ENCODE measurements at regions not wholly inside any gene's neighbourhood (a gene's known extent, or its start where the extent isn't known, plus 50 kb on each side); places are given as distances from the start of the nearest gene placed in this dataset.

GRCh38 chr2:100655936-100656534 is 93.2 kb downstream of the PDCL3 start:
- no peak for ATAC-seq
- no peak for DNase-seq
- intact Hi-C loops (cut with micrococcal nuclease), result no loop called here

- ATAC-seq (no peak), DNase-seq (no peak)
- intact Hi-C loops (cut with micrococcal nuclease), result no loop called here
Measured at GRCh38 chr2:100658017-100658416, 95.2 kb downstream of the PDCL3 start.

- DNase-seq (no peak), ATAC-seq (no peak)
- intact Hi-C loops (cut with micrococcal nuclease), result no loop called here
Measured at GRCh38 chr2:100660851-100661584, 98.2 kb downstream of the PDCL3 start.

GRCh38 chr2:100662866-100663265 is 100.1 kb downstream of the PDCL3 start:
- ATAC-seq (no peak), DNase-seq (no peak)
- intact Hi-C loops (cut with micrococcal nuclease), result no loop called here

- ATAC-seq (no peak), DNase-seq (no peak)
- intact Hi-C loops (cut with micrococcal nuclease), result no loop called here
Measured at GRCh38 chr2:100664021-100664755, 101.4 kb downstream of the PDCL3 start.

- intact Hi-C loops (cut with micrococcal nuclease), result no loop called here
- DNase-seq (no peak), ATAC-seq (no peak)
Measured at GRCh38 chr2:100664756-100665101, 101.9 kb downstream of the PDCL3 start.

GRCh38 chr2:100666996-100667395 is 104.2 kb downstream of the PDCL3 start:
- ATAC-seq (no peak), DNase-seq (no peak)
- intact Hi-C loops (cut with micrococcal nuclease), result no loop called here

- DNase-seq (no peak), ATAC-seq (no peak)
- intact Hi-C loops (cut with micrococcal nuclease), result no loop called here
Measured at GRCh38 chr2:100667801-100668200, 105.0 kb downstream of the PDCL3 start.

GRCh38 chr2:100670232-100670631 is 107.4 kb downstream of the PDCL3 start:
- no peak for ATAC-seq
- intact Hi-C loops (cut with micrococcal nuclease), result no loop called here

GRCh38 chr2:100673115-100673514 is 110.3 kb downstream of the PDCL3 start:
- ATAC-seq (no peak), DNase-seq (no peak)
- intact Hi-C loops (cut with micrococcal nuclease), result no loop called here

More at GRCh38 chr2:100670232-100670631, 107.4 kb downstream of the PDCL3 start:
- no peak for DNase-seq

- ATAC-seq, result peak; percentile 92
- peak; percentile 44 for DNase-seq
- intact Hi-C loops (cut with micrococcal nuclease), result no loop called here
Measured at GRCh38 chr2:100673691-100674485, 111.1 kb downstream of the PDCL3 start.

- intact Hi-C loops (cut with micrococcal nuclease), result no loop called here
- ATAC-seq (no peak), DNase-seq (no peak)
Measured at GRCh38 chr2:100674666-100675065, 111.9 kb downstream of the PDCL3 start.

- DNase-seq, result no peak
- intact Hi-C loops (cut with micrococcal nuclease), result no loop called here
- ATAC-seq, result no peak
Measured at GRCh38 chr2:100675373-100675772, 112.6 kb downstream of the PDCL3 start.

- ATAC-seq (no peak), DNase-seq (no peak)
- intact Hi-C loops (cut with micrococcal nuclease), result no loop called here
Measured at GRCh38 chr2:100675855-100676254, 113.1 kb downstream of the PDCL3 start.

GRCh38 chr2:100676346-100676745 is 113.6 kb downstream of the PDCL3 start:
- intact Hi-C loops (cut with micrococcal nuclease), result no loop called here
- DNase-seq (no peak), ATAC-seq (no peak)

GRCh38 chr2:100677611-100678185 is 114.9 kb downstream of the PDCL3 start:
- intact Hi-C loops (cut with micrococcal nuclease), result no loop called here
- ATAC-seq (no peak), DNase-seq (no peak)

- intact Hi-C loops (cut with micrococcal nuclease), result no loop called here
- DNase-seq, result no peak
Measured at GRCh38 chr2:100679211-100679610, 116.4 kb downstream of the PDCL3 start.

GRCh38 chr2:100682536-100682935 is 119.7 kb downstream of the PDCL3 start:
- ATAC-seq (no peak), DNase-seq (no peak)
- intact Hi-C loops (cut with micrococcal nuclease), result no loop called here

More at GRCh38 chr2:100679211-100679610, 116.4 kb downstream of the PDCL3 start:
- no peak for ATAC-seq

GRCh38 chr2:100683231-100683630 is 120.4 kb downstream of the PDCL3 start:
- intact Hi-C loops (cut with micrococcal nuclease), result no loop called here
- no peak for DNase-seq
- no peak for ATAC-seq
